Prostate gland (tissue), 2 donors: ENCODE measurements at regions not wholly inside any gene's neighbourhood (a gene's known extent, or its start where the extent isn't known, plus 50 kb on each side); places are given as distances from the start of the nearest gene placed in this dataset.
"Not testable (repeated sequence)": the region's sequence is repeated elsewhere in the genome, so short reads cannot be mapped to it uniquely, and the experiment has no call there.

Source experiments
- DNase-seq: peaks from one replicate; pipeline ENCODE4 v3.0.0-alpha.2; 2019; ENCODE audit warnings: low spot score
- H3K27ac ChIP-seq, 2 donors: fragments of 200-600 bp; sonication (generic); 2 replicates each; pipeline ENCODE4 v1.5.1; 2017 to 2019
- H3K27me3 ChIP-seq: fragments of 200-600 bp; sonication (generic); replicated peaks from 2 replicates; pipeline ENCODE4 v1.5.1; 2019; ENCODE audit not compliant: insufficient read depth
- H3K36me3 ChIP-seq, 2 donors: fragments of 200-600 bp; sonication (generic); 1 replicate in 1 of 2; 2 replicates in 1 of 2; pipeline versions ENCODE4 v1.5.1 to v1.8.1; 2017 to 2019
- H3K4me1 ChIP-seq: fragments of 200-600 bp; sonication (generic); replicated peaks from 2 replicates; pipeline ENCODE4 v1.5.1; 2019
- H3K4me3 ChIP-seq, 2 donors: fragments of 200-600 bp; sonication (generic); 2 replicates each; pipeline ENCODE4 v1.5.1; 2017 to 2019
- H3K9me3 ChIP-seq: fragments of 200-600 bp; sonication (generic); 2 replicates; pipeline ENCODE4 v1.5.1; 2017
- CTCF ChIP-seq, 4 experiments: fragments of 200-600 bp in 2 of 4; fragments of 450-650 bp in 2 of 4; sonication (generic) in 2 of 4; IDR thresholded peaks; 1 replicate in 3 of 4; 2 replicates in 1 of 4; pipeline ENCODE4 v1.5.1; 2016 to 2019; ENCODE audit warnings: antibody characterized with exemption in 4 of 4, mild to moderate bottlenecking in 2 of 4, moderate library complexity in 2 of 4
- POLR2A ChIP-seq: fragments of 450-650 bp; IDR thresholded peaks from one replicate; pipeline ENCODE4 v1.6.1; 2016; ENCODE audit warnings: antibody characterized with exemption, mild to moderate bottlenecking
- POLR2AphosphoS5 ChIP-seq: sonication (generic); formaldehyde crosslinking; IDR thresholded peaks from one replicate; pipeline ENCODE4 v1.6.1; 2017; ENCODE audit warnings: antibody characterized with exemption
- WGBS: methylation state at CpG from one replicate; pipeline ENCODE4 v1.1.5; 2018; 5-methylcytosine and 5-hydroxymethylcytosine counted together
- intact Hi-C: fragments of 100-400 bp; cut with DNase I; formaldehyde crosslinking; loops from one replicate; pipeline ENCODE4 v1.14.2; 2022

GRCh38 chr6:72564231-72564630 is 57.6 kb upstream of the KCNQ5 start:
- no peak for DNase-seq
- no peak for TF ChIP-seq CTCF (IDR thresholded peaks at IDR 0.05)
- no peak for TF ChIP-seq POLR2AphosphoS5
- no peak for TF ChIP-seq POLR2A
- Histone ChIP-seq H3K27ac (no peak overlapping the region), H3K4me3 (no peak overlapping the region), H3K36me3 (no peaks in the 10 kb centered on the region), H3K27me3 (no peaks in the 10 kb centered on the region), H3K9me3 (no peaks in the 10 kb centered on the region), H3K4me1 (no peaks in the 10 kb centered on the region)
- intact Hi-C loops, result no loop called here
- WGBS, result 45% methylated on average over 1 of the region's 1 CpG

GRCh38 chr6:72571993-72572392 is 49.9 kb upstream of the KCNQ5 start:
- H3K4me3 ChIP-seq, H3K9me3 ChIP-seq, DNase-seq, H3K27ac ChIP-seq, H3K4me1 ChIP-seq, H3K27me3 ChIP-seq, intact Hi-C loops, H3K36me3 ChIP-seq: not testable (repeated sequence)
- WGBS, result 98% methylated on average over 4 of the region's 4 CpGs
